Left cardiac atrium (tissue), 4 donors: ENCODE measurements at regions not wholly inside any gene's neighbourhood (a gene's known extent, or its start where the extent isn't known, plus 50 kb on each side); places are given as distances from the start of the nearest gene placed in this dataset.

ENCODE experiments used
- ATAC-seq, 2 donors: fragments of 200-7000 bp; cut with Tn5 transposase; one replicate each; pipeline ENCODE4 v1.9.1; 2020; ENCODE audit warnings: mild to moderate bottlenecking in 2 of 2, moderate library complexity in 2 of 2
- DNase-seq: peaks from one replicate; pipeline ENCODE4 v3.0.0-alpha.2; 2020
- intact Hi-C, 2 donors: fragments of 100-400 bp; cut with DNase I; formaldehyde crosslinking; loops; one replicate each; pipeline versions ENCODE4 v1.14.1 to v1.15.1; 2022 to 2023
- donor health status: DM: no; HTN: yes; CAD: no.
- donor health status: DM: no; HTN: yes; CAD: no; lungs with severe emphysema.
- donor health status: DM: yes; HTN: yes; CAD: no.
- donor health status: Dilated cardiomyopathy.

DNA sequence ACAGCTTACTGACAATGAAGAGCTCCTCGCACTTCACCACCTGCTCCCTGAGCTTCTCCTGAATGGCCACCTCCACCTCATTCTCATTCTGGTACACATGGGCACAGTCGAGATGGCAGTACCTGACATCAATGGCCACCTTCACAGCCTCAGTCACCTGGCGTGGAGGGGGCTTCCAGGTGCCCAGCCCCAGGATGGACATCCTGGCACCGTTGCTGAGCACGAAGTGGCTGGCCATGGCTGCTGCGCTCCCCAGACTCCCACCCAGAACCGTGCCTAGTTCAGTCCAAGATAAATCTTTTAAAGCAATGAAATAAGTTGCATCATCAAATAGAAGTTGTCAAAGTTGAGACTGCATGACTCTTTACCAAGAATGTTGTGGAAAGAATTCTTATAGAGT, 128.1 kb upstream of the SOX6 start:
- intact Hi-C loops = no loop called here

DNA sequence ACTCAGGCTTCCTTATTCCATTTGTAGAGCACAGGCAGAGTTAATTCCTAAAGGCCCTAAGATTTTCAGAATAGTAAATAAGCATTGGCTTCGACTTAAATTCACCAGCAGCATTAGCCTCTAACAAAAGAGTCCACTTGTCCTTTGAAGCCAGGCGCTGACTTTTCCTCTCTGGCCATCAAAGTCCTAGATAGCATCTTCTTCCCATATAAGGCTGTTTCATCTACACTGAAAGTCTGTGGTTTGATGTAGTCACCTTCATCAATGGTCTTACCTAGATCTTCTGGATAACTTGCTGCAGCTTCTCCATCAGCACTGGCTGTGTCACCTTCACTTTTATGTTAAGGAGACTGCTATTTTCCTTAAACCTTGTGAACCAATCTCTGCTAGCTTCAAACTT, 118.3 kb upstream of the SOX6 start:
- intact Hi-C loops = no loop called here
- no peak for DNase-seq
- ATAC-seq = no peak

More for the DNA sequence above, 128.1 kb upstream of the SOX6 start:
- ATAC-seq (no peak), DNase-seq (no peak)

DNA sequence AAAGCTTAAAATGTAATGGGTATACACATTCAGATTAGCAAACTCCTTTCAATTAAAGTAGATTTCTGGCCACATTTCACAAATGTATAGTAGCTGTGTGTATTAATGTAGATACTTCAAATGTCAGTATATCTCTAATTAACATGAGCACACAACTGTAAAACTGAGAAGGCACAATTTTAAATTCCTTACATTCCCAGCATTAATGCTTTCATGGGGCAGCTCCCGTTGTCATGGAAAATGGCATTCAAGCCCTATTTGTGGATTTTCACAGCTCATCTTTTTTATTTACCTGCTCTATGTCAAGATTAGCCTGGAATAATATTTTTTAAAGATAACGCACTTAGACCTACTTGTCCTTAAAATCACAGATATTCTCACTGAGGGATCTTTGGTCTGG, 113.6 kb upstream of the SOX6 start:
- DNase-seq = no peak
- no peak for ATAC-seq
- intact Hi-C loops = no loop called here

DNA sequence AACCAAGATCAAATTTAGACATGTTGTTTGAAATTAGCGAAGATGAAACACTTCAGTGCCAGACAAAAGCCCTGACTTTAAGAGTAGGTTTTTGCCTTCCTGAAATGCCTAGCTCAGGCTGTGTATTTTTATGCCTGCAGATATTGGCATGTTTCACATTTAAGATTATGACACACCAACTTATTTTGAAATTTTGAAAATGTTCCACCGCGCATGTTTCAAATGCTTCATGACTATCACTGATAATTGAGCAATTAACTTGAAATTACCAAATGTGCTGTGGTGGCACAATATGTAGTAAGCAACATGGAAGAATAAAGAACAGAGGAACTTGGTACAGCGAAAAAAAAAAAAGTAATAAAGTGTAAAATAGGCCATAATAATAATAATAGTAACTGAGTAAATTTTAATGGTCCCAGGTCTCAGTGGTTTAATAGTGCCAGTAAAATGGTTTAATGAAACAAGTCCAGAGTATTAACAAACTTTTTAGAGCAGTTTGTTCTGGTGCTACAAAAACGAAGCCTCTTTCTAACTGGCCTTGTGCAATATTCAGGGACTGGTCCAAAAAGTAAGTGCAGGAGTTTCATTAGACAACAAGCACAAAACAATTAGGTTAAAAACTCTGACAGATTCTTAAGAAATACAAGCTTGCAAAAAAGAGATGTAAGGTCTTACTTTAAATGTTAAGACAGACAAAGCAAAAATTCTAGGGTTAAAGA, 112.5 kb upstream of the SOX6 start:
- ATAC-seq = peak; percentile 47 to 63
- DNase-seq = no peak
- intact Hi-C loops = no loop called here

DNA sequence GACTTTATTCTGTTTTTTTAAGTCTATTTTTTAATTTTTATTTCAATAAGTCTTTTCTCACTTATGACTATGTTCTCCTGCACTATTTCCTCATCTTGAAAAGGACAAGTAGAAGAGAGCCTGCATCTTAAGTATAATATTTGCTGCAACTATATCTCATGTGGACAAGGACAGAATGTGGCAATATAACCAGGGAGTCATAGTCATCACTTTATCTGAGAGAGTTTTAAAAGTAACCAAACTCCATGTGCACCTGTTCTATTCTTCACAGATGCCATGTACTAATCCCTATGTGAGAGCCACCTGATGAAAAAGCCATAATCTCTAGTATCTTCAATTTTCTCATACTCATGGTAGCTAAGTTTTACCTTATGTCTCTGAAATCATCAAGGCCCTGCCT, 104.2 kb upstream of the SOX6 start:
- ATAC-seq (no peak), DNase-seq (no peak)
- intact Hi-C loops = no loop called here

DNA sequence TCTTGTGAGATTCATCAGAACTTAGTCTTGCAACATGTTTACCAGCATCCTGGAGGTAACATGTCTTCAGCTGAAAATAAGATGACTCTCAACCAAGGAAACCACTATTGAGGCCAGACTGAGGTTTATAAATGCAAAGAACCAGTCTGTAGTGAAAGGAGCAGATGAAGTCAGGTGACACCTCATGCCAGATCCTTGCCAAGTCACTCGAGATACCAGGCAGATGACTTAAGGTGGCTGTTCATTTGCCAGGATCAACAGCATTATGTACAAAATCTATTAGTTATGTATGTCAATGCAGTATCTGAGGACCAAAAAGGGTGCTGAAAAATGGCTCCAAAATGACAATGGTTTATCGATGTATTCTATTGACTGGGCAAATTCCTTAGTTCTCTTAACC, 100.0 kb upstream of the SOX6 start:
- intact Hi-C loops = no loop called here
- ATAC-seq = no peak

DNA sequence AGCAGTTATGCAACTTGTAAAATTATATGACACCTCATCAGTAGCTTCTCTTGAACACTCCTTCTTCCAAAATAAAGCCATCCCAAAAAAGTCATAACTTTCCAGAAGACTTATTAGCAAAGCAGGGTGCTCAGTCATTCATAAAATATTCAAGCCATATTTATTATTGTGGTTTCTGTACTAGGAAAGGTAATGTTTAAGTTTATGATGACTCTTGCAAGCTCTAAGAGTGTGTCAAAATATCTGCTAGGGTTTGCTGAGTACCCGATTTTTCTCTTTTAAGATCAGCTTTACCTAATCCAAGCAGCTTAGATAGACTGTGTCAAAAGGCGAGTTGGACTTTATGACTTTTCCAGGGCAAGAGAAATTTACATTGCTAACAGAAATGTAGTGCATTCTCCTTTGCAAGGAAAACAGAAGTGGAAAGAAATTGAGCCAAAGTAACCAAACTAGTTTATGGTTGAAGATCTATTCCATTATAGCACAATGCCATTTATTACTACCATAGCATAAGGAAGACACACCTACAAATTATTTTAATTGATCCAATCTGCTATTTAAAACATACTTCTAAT, 98.0 kb upstream of the SOX6 start:
- DNase-seq (no peak), ATAC-seq (no peak)
- intact Hi-C loops = no loop called here

More for the DNA sequence above, 100.0 kb upstream of the SOX6 start:
- DNase-seq = no peak

DNA sequence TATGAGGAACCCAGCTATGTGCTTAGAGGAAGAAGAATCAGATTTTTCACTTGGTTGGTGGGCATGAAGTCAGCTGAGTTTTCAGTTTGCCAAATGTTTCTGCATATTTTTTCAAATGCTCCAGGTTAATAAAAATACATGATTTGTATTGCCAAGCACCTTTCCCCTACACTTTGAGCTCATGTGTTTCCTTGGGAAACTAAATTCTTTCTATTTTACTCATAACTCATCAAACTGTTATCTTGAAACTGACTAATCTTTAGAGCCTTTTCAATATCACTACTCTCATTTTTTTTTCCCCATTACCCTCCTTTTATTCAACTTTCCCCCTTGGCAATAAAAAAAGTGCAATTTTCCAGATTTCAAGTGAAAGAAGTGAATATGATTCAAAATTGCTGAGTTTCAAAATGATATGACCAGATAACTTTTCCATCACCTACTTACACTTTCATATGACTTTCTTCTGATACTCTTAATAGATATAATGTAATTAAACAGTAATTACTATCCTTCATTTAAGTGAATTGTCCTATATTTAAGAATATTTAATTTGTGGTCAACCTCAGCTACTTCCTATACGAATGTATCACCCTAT, 91.9 kb upstream of the SOX6 start:
- intact Hi-C loops = no loop called here
- DNase-seq (no peak), ATAC-seq (peak in 1 of 2 donors; percentile 84)

DNA sequence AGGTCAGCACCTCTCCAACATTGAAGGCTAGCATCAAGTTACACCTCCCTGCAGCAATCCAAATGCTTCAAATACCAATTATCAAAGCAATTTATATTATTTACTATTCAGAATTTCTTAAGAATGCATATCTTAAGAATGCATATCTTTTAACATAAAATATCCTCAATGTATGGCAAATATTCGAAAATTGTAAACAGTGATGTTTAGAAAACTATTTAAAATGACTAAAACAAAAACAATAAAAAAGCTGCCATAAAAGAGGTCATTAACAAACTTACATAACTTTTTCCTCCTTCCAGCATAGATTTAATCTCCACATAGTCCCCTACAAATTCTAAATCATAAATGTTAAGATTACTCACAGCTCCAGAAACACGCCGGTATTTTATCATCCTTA, 85.1 kb upstream of the SOX6 start:
- DNase-seq (no peak), ATAC-seq (no peak)
- intact Hi-C loops = no loop called here

DNA sequence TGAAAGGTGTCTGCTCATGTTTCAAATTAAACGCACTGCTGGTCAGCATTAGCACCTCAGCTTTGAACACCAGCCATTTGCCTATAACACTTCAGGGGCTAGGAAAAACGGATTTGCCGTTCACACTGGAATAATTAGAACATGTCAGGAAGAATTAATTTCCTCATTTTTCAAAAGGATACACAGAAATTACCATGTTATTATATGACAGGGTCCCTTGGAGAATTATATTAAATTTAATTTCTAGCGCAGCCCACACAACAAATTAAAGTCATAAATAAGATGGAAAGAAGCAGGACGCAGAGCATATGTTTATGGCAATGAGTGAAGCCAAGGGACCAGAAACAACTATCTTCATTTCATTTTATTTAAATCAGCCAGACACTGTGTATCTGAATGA, 83.8 kb upstream of the SOX6 start:
- no peak for ATAC-seq
- no peak for DNase-seq
- intact Hi-C loops = no loop called here

DNA sequence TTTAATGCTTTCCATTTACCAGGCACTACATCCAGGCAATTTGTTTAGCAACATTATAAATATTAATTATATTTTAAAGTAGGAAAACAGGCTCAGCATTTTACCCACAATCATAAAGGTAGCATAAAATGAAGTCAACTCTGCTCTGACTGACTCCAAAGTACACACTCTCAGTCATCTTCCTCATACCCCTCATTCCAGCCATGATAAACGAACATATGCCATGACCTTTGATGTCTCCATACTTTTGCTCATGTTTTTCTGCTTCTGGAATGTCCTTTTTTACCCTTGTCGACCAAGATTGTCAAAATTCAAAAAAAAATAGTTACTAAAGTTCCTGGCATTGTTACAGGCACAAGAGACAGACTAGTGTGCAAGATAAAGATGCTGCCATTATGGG, 77.7 kb upstream of the SOX6 start:
- ATAC-seq = no peak
- no peak for DNase-seq
- intact Hi-C loops = no loop called here

DNA sequence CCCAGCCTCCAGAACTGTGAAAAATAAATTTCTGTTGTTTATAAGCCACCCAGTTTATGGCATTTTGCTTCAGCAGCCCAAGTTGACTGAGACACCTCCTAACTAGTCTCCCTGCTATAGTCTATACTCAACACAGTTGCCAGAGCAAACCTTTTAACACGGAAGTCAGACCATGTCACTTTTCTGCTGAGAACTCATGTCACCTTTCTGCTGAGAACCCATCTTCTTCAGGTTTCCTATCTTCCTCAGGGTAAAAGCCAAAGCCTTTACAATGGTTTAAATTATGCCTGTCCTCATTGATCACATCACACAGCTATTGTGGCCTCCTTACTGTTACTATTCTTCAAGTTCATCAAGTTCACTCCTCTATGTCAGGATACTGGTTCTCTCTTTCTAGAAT, 74.3 kb upstream of the SOX6 start:
- DNase-seq (no peak), ATAC-seq (no peak)
- intact Hi-C loops = no loop called here

DNA sequence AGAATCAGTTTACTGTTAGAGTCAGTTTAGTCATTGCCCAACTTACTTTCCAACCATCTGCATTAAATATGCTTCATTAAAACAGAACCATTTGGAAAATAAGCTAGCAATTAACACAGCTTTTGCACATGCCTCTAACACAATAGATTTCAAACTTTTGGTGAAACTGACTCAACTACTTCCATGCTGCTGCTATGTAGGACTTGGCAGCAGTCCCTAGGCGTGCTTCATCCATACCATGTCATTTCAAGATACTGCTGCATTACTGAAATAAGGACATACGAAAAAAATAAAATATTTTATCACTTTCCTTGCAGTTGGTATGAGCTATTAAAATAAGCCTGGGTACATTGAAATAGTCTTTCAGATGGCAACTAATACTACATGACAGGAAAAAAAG, 65.5 kb upstream of the SOX6 start:
- ATAC-seq = no peak
- DNase-seq = no peak
- intact Hi-C loops = no loop called here

DNA sequence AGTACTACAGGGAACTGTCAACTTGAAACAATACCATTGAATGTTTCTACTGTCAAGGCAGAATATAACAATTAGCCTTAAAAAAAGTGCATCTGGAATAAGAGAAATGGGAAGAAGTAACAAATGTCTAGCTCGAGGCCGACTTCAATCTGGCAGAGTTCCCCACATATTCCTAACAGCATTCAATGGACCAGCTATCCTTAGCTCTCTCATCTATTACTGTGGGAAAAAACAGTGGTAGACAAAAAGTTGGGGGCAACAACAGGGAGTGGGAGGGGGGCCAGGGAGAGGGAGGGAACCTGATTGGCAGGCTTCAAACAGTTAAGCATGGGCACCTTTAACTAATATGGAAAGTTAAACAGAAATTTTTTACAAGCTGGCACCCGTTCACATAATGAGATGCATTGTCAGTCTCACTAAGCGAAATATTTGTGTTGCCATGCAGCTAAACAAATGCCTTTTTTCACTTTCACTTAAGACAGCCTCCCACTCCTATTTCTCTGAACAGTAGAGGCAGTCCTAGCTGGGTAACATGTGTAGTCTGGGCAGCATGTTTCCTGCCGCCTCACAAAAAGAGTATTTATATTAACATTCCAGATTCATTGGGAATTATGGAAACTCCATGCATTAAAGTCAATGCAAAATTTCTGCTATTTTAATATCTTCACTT, 62.2 kb upstream of the SOX6 start:
- intact Hi-C loops = no loop called here
- ATAC-seq (peak in 1 of 2 donors; percentile 79), DNase-seq (no peak)

DNA sequence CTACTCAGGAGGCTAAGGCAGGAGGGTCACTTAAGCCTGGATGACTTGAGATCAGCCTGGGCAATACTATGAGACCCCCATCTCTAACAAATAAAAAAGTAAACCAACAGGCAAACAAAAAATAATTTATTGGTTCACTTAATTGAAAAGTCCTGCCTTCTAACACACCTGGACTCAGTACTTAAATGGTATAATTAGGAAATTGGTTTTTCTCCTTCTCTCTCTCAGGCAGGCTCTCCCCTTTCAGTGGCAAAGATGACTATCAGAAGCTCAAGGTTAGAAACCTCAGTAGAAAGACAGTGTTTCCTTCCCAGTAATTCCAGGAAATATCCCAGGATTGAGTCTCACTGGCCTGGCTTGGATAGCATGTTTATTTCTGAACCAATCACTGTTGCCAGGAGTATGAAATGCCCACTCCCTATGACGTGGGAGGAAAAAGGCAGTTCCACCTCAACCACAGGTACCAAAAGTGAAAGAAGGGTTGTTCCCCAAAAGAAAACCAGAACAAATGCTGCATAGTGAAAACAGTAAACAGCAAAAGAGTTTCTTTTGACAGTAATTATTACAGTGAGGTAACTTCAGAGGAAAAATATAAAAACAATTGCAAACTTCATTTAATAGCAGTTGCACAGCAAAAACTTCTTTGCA, 56.3 kb upstream of the SOX6 start:
- ATAC-seq (no peak), DNase-seq (no peak)
- intact Hi-C loops = no loop called here

DNA sequence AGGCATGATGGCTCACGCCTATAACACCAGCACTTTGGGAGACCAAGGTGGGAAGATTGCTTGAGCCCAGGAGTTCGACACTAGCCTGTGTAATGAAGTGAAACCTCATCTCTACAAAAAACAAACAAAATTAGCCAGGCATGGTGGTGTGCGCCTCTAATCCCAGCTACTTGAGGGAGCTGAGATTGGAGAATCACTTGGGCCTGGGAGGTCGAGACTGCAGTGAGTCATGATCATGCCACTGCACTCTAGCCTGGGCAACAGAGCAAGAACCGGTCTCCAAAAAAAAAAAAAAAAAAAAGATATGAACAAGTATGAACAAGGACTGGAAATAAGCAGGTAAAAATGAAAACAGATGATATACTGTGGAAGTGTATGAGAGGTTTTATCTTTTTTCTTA, 54.1 kb upstream of the SOX6 start:
- no peak for DNase-seq

DNA sequence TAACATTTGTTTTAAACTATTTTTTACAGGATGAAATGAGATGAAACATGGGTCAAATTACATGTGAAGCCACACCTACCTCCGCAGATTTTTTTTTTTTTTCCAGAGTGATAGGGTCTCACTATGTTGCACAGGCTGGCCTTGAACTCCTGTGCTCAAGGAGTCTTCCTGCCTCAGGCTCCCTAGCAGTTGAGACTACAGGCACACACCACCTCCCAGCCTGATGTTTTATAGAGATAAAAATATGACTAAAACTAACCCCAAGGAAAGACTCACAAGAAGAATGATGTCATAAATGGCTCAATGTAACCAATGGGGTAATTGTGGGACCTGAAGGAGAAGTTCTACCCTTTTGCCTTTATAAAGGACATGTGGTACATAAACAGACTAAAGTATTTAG, 52.3 kb upstream of the SOX6 start:
- intact Hi-C loops = no loop called here
- DNase-seq (no peak), ATAC-seq (no peak)

More for the DNA sequence above, 54.1 kb upstream of the SOX6 start:
- intact Hi-C loops = no loop called here
- ATAC-seq = peak in 1 of 2 donors; percentile 57

DNA sequence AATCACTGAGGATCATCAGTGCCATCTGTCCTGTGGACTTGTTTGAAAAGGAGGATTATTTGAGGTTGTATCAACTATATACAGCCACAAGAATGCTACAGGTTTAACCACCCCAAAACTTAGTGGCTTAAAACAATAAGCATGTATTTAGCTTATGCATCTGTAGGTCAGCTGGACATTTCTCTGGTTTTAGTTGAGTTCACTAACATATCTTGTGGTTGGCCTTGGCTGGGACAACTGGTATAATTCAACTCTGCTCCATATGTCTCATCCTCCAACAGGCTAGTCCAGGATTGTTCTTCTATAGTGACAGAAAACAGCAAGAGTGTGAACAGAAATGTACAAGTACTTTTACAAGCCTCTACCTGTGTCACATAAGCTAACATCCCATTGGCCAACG, 49.9 kb upstream of the SOX6 start:
- intact Hi-C loops = no loop called here
- no peak for ATAC-seq

More for the DNA sequence above, 49.9 kb upstream of the SOX6 start:
- DNase-seq = no peak
